Stimulated activated CD8-positive, alpha-beta memory T cell treated with anti-CD3 and anti-CD28 coated beads, Interleukin-15, amount 100 ng/mL, for 48 hours (primary cell): ENCODE measurements at regions not wholly inside any gene's neighbourhood (a gene's known extent, or its start where the extent isn't known, plus 50 kb on each side); places are given as distances from the start of the nearest gene placed in this dataset.

Experiments
- DNase-seq, 2 donors: peaks; one replicate each; pipeline ENCODE4 v3.0.0-alpha.2; 2020; ENCODE audit warnings: low read depth in 2 of 2

- no peak for DNase-seq
These were observed 74.4 kb upstream of the GULP1 start for GRCh38 chr2:188217264-188217663.

- no peak for DNase-seq
These were observed 72.1 kb upstream of the GULP1 start for GRCh38 chr2:188219541-188219940.

DNA sequence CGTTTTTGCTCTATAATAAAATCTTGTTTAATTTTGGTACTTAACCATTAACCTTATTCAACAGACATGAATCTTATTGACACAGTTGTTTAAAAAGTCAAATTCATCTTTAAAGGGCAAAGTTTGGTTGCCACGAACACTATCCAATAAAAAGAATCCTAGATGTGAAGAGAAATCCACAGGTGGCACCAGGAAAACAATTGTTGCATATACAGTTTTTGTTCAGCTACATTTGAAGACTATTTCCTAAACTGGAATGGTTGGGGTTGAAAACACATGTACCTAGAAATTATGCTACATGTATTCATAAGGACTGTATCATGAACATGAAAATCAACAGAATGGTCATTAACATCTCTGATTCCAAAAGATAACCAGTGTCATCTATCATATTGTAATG is 71.1 kb upstream of the GULP1 start:
- no peak for DNase-seq

DNA sequence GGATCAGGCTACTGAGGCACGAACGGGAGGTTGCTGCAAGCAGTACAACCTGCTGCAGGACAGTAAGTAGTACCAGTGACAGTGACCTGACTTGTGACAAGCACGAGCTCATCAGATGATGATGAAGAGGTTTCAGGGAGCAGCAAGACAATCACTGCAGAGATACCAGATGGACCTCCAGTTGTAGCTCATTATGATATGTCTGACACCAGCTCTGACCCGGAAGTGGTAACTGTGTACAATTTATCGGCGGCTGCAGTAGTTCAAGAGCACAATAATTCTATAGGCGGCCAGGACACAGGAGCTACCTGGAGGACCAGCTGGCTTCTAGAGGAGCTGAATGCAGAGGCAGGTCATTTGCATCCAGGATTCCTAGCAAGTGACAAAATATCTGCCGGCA is 64.0 kb upstream of the GULP1 start:
- no peak for DNase-seq

GRCh38 chr2:188235364-188235763 is 56.3 kb upstream of the GULP1 start:
- DNase-seq, result peak; percentile 12 to 22

- no peak for DNase-seq
These were observed 53.3 kb upstream of the GULP1 start for GRCh38 chr2:188238386-188238785.
